Subcutaneous abdominal adipose tissue (tissue), 5 donors: ENCODE measurements at regions not wholly inside any gene's neighbourhood (a gene's known extent, or its start where the extent isn't known, plus 50 kb on each side); places are given as distances from the start of the nearest gene placed in this dataset.

Experiments used
- H3K27ac ChIP-seq: one replicate; pipeline ENCODE4 v1.7.0; 2013; ENCODE audit warnings: low read depth, mild to moderate bottlenecking, inconsistent platforms, low read length, moderate library complexity
- H3K27me3 ChIP-seq, 5 donors: one replicate each; pipeline ENCODE4 v1.7.0; 2013; ENCODE audit warnings: low read length in 5 of 5, inconsistent platforms in 1 of 5; ENCODE audit not compliant: control insufficient read depth in 5 of 5, insufficient read depth in 4 of 5
- H3K36me3 ChIP-seq, 5 donors: one replicate each; pipeline ENCODE4 v1.7.0; 2013; ENCODE audit warnings: low read length in 5 of 5; ENCODE audit not compliant: control insufficient read depth in 5 of 5, insufficient read depth in 5 of 5
- H3K4me1 ChIP-seq, 5 donors: one replicate each; pipeline ENCODE4 v1.7.0; 2013; ENCODE audit warnings: low read length in 5 of 5, mild to moderate bottlenecking in 3 of 5, moderate library complexity in 1 of 5; ENCODE audit not compliant: control insufficient read depth in 5 of 5, insufficient read depth in 5 of 5
- H3K4me3 ChIP-seq, 5 donors: one replicate each; pipeline ENCODE4 v1.7.0; 2013; ENCODE audit warnings: low read length in 5 of 5, low read depth in 1 of 5
- H3K9ac ChIP-seq, 5 donors: one replicate each; pipeline ENCODE4 v1.7.0; 2013; ENCODE audit warnings: low read length in 5 of 5, mild to moderate bottlenecking in 4 of 5, moderate library complexity in 3 of 5
- H3K9me3 ChIP-seq, 5 donors: one replicate each; pipeline ENCODE4 v1.7.0; 2013; ENCODE audit warnings: low read length in 5 of 5; ENCODE audit not compliant: control insufficient read depth in 5 of 5
- donor health status: healthy.
- donor health status: healthy.
- donor health status: healthy.
- donor health status: healthy.
- donor health status: healthy.

DNA sequence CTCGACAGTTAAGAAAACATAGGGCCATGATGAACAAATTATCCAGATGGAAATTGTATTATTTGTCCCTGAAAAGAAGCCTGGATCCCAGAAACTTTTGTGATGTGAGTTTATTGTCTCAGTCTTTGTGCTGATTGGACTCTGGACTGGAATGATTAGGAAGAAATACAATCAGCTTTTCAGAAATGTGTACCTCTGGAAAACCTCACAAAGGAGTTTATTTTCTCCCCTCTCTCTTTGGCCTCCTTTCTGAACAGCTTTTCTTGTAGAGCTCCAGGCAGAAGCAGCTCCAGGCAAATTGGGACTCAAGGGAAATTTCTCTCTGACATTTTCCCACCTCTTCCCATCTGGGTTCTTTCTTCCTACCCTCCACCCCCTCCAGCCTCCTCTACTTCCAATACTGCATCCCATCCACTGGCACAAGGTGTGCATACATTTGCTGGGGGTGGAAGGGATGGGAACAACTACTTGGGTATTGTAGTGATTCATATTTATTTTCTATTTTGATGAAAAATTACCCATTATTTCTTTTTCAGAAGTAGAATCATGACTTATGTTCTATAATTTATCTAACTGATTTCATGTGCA, 119.7 kb downstream of the CD47 start:
- no peaks in the 10 kb centered on the region for H3K36me3 ChIP-seq
- H3K9ac ChIP-seq, result no peak overlapping the region
- H3K27me3 ChIP-seq, result no peaks in the 10 kb centered on the region
- no peak overlapping the region for H3K27ac ChIP-seq
- no peaks in the 10 kb centered on the region for H3K9me3 ChIP-seq
- H3K4me1 ChIP-seq, result peaks cover 0 to 12% (median 3%) of the 10 kb centered on the region in 5 donors
- H3K4me3 ChIP-seq, result no peak overlapping the region

DNA sequence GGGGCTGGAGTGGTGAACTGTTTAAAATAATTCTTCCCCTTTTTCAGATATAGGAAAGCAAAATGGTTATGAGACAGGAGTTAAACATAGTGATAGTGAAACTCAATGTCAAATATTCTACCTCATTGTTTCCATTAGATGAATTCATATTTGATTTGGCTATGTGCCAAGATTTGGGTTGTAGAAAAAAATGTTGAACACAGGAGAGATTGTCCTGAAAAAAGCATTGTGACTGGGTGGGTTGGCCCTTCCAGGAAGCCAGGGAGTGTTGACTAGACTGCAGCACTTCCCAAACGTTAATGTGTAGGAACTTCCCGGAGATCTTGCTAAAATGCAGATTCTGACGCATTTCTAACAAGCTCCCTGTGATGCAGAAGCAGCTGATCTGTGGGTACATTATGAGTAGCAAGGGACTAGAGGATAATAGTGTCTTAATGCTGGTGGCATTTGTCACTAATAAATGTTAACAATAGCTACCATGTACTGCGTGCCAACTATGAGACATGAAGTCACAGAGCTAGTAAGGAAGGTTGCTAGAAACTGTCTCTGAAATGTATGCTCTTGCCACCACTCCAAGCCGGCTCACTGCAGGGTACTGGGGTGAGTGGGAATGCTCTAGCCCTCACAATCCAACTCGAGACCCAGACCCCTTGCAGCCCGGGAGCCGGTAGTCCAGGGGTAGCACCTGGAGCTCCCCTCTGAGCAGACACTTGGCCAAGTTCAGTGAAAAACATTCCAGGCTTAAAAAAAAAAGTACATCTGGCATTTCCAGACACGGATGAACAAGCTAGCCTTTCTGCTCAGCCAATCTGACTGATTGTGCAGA, 120.6 kb downstream of the CD47 start:
- Histone ChIP-seq H3K27me3 (no peaks in the 10 kb centered on the region), H3K9ac (no peak overlapping the region), H3K27ac (no peak overlapping the region)

DNA sequence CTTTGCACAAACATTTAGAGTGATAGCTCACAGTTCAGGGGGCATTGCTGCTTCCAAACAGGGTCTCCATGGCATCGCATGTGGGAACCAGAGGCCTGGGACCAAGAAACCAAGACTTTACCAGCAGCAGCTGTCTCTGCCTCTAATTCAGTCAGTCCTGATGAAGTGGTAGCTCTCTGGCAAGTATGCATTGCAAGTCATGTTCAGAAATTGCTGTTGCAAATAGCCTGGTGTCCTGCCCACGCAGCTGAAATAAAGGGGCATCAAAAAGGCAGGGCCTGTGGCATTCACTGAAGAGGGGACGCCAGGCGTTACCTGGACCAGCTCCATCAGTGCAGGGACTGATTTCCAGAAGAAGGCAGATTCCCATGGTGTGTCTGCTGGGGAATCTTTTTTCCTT, 121.3 kb downstream of the CD47 start:
- H3K9me3 ChIP-seq, result no peaks in the 10 kb centered on the region
- no peaks in the 10 kb centered on the region for H3K27me3 ChIP-seq
- no peak overlapping the region for H3K4me3 ChIP-seq
- H3K9ac ChIP-seq, result no peak overlapping the region
- H3K27ac ChIP-seq, result no peak overlapping the region
- H3K36me3 ChIP-seq, result no peaks in the 10 kb centered on the region
- peaks cover 0 to 9% (median 3%) of the 10 kb centered on the region in 5 donors for H3K4me1 ChIP-seq

More for the DNA sequence above, 120.6 kb downstream of the CD47 start:
- no peaks in the 10 kb centered on the region for H3K36me3 ChIP-seq
- H3K4me3 ChIP-seq, result no peak overlapping the region
- no peaks in the 10 kb centered on the region for H3K9me3 ChIP-seq
- H3K4me1 ChIP-seq, result peaks cover 0 to 9% (median 3%) of the 10 kb centered on the region in 5 donors

DNA sequence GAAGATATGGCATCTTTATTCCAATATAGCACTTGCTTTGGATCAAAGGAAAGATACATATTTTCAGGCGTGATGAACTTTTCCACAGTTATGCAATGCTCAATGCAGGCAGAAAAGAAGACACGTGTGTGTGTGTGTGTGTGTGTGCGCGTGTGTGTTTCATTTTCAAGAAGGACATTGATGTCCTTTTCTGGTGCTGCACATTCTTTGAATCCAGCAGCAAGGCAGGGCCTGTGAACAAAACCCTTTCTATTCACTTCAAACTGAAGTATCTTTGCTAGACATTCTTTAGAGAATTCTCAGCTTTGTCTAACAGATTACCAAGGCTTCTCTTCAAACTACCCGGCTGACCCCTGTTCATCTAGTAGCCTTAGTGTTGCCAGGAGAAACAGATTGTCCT, 124.6 kb downstream of the CD47 start:
- Histone ChIP-seq H3K27me3 (no peaks in the 10 kb centered on the region), H3K36me3 (no peaks in the 10 kb centered on the region), H3K9ac (no peak overlapping the region), H3K4me3 (no peak overlapping the region), H3K9me3 (no peaks in the 10 kb centered on the region), H3K27ac (no peak overlapping the region), H3K4me1 (peaks cover 0 to 9% (median 3%) of the 10 kb centered on the region in 5 donors)

DNA sequence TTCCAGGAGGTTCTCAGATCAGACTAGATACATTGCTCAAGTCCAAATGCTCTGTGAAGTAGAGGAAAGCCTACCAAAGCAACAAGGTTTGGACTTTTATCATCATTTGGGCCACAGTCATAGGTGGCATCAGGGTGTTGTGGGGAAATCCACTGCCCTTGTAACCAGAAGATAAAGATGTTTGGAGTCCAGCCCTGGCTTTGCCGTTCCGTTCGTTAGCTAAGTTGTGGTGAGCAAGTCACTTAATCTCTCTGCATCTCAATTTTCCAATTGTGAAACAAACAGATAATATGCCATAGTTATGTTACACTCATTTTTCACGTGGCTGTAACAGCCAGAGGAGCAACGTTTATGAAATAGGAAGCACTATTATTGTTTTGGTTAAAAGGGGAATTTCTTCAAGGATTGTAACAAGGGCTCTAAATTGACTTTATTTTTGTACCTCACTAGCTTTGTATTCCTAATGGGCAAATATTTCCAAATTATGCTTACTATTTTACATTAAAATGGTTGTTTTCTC, 125.6 kb downstream of the CD47 start:
- H3K27me3 ChIP-seq, result no peaks in the 10 kb centered on the region
- H3K27ac ChIP-seq, result no peak overlapping the region
- no peak overlapping the region for H3K4me3 ChIP-seq
- no peaks in the 10 kb centered on the region for H3K9me3 ChIP-seq
- no peaks in the 10 kb centered on the region for H3K36me3 ChIP-seq
- peaks cover 0 to 4% (median 2%) of the 10 kb centered on the region in 5 donors for H3K4me1 ChIP-seq
- no peak overlapping the region for H3K9ac ChIP-seq

DNA sequence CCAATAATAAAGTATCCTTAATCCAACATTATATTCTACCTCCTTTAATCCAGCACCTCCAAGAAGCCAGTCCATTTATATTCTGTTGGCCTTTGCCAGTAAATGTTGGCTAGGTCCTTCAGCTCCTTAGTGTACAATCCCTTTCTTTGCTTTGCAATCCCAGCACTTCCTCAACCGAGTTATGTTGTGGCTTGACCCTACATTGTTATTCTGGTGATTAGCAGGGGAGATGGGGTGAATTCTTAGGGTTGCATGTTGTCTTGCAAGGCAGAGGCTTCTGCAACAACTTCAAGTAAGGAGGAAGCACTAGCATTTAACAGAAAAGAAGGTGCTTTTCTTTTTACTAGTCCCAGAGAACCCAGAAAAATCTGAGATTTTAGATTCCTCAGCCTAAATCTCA, 127.2 kb downstream of the CD47 start:
- no peaks in the 10 kb centered on the region for H3K36me3 ChIP-seq
- H3K27ac ChIP-seq, result no peak overlapping the region
- no peaks in the 10 kb centered on the region for H3K9me3 ChIP-seq
- H3K27me3 ChIP-seq, result no peaks in the 10 kb centered on the region
- H3K9ac ChIP-seq, result no peak overlapping the region
- no peak overlapping the region for H3K4me3 ChIP-seq
- no peaks in the 10 kb centered on the region for H3K4me1 ChIP-seq

DNA sequence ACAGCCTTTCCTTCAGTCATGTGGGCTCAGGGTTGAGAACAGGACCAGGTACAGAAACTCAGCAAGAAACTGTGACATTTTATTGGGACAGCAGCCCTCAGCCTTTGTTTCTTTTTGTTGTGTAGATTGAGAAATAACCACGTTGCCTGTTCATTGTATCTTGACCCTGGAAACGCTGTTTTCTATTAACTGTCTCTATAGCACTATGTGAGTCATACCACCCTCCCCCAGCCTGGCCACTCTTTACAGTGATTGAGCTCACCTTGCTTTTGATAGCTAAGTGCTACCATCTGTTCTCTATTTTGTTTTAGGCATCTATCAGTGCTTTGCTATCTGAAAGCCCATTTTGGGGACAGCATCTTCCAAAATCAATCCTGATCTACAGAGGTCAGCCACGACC, 127.9 kb downstream of the CD47 start:
- Histone ChIP-seq H3K9me3 (no peaks in the 10 kb centered on the region), H3K9ac (no peak overlapping the region), H3K4me3 (no peak overlapping the region), H3K27me3 (no peaks in the 10 kb centered on the region), H3K36me3 (no peaks in the 10 kb centered on the region), H3K27ac (no peak overlapping the region), H3K4me1 (peaks cover 0 to 3% (median 2%) of the 10 kb centered on the region in 5 donors)

DNA sequence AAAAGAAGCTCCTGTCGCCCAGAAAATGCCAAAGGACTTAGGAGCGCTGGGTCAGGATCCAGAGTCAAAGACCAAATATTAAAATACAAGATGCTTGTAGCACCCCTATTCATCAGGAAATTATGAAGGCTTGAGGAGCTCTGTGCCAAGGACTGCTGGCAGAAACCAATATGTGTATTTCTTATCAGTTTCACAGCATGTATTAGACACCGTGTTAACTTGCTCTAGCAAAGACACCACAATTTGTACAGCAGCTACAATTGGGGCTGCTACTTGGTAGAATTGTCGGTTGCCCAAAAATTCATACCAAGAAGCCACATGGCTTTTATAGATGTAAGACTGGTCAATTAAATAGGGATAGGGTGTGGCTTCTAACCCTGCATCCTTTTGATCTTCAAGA, 128.8 kb downstream of the CD47 start:
- Histone ChIP-seq H3K9me3 (no peaks in the 10 kb centered on the region), H3K27ac (no peak overlapping the region), H3K36me3 (no peaks in the 10 kb centered on the region), H3K4me3 (no peak overlapping the region), H3K27me3 (no peaks in the 10 kb centered on the region), H3K9ac (no peak overlapping the region), H3K4me1 (peaks cover 0 to 12% (median 11%) of the 10 kb centered on the region in 5 donors)

DNA sequence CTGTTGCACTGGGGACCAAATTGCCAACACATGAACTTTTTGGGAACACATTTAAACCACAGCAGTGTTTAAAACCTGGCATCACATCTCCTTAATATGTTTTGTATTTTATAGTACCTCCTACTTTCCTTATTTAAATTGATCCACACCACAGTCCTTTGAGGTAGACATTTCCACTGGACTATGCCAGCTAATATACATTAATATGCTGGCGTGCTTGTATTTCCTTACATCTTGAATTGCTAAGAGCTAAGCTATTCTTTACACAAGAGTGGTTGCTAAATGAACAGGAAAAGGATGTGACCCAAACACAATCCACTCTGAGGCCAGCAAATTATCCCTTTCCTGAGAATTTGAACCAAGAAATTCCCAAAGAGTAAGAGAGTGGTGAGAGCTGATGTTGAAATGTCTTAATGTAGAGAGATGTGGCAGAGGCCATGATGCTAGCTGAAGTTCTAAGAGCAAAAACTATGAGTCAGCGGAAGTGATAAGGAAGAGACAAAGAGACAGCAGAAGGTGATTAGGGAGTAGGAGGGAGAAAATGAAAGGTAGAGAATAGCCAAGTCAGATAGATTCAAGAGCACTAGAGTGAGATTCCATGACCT, 131.2 kb downstream of the CD47 start:
- Histone ChIP-seq H3K27me3 (no peaks in the 10 kb centered on the region), H3K9ac (no peak overlapping the region), H3K36me3 (no peaks in the 10 kb centered on the region), H3K27ac (no peak overlapping the region), H3K4me3 (no peak overlapping the region), H3K4me1 (peaks cover 0 to 17% (median 15%) of the 10 kb centered on the region in 5 donors), H3K9me3 (no peaks in the 10 kb centered on the region)

DNA sequence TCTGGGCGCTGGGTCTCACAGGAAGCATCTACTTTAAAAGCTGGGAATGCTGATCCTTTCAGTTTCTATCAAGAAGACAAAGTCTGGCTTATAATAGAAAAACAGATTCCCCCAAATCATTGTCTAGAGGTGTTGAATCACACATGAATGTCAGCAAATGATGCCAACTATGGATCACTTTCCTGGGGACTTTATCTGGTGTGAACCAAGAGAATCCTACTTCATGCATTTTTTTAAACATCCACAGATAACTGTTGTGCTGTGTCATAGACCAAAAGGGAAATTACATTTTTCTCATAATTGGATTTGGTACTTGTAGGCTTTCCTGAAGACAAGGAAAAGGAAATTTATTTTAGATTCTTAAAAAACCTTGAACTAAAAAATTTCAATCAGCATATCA, 132.7 kb downstream of the CD47 start:
- H3K27ac ChIP-seq, result peak overlapping the region; percentile 49
- H3K36me3 ChIP-seq, result no peaks in the 10 kb centered on the region
- peaks cover 0 to 17% (median 15%) of the 10 kb centered on the region in 5 donors for H3K4me1 ChIP-seq
- no peaks in the 10 kb centered on the region for H3K9me3 ChIP-seq
- H3K9ac ChIP-seq, result no peak overlapping the region
- no peaks in the 10 kb centered on the region for H3K27me3 ChIP-seq
- H3K4me3 ChIP-seq, result peak overlapping the region in 2 of 5 donors; percentile 36 to 55
